ENCODE measurements at regions not wholly inside any gene's neighbourhood (a gene's known extent, or its start where the extent isn't known, plus 50 kb on each side); places are given as distances from the start of the nearest gene placed in this dataset.
"Not testable (repeated sequence)": the region's sequence is repeated elsewhere in the genome, so short reads cannot be mapped to it uniquely, and the experiment has no call there.

DNA sequence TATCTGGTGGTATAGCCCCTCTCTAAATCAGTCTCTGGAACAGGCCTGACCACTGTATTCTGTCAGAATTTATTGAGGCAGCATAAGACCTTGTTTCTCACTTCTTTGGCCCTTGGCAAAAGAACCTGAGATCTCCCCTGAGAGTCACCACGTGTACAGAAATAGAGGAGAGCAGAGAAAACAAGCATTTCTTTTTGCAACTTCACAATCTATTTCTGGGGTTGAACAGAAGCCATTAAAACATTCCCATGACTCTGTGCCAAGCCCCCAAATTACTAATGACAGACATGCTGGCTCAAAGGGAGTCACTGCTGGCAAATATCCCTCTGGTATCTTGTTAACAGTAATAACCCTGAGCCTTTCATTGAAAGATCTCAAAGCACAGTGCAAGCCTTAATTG is 395.3 kb downstream of the MAFB start:
- TF ChIP-seq POLR2A (IDR thresholded peaks at IDR 0.05; ENCODE audit: low read length) (no peak), GATA1 (IDR thresholded peaks at IDR 0.05; ENCODE audit: low read depth, low read length) (no peak)
- DNase-seq: no peak

DNA sequence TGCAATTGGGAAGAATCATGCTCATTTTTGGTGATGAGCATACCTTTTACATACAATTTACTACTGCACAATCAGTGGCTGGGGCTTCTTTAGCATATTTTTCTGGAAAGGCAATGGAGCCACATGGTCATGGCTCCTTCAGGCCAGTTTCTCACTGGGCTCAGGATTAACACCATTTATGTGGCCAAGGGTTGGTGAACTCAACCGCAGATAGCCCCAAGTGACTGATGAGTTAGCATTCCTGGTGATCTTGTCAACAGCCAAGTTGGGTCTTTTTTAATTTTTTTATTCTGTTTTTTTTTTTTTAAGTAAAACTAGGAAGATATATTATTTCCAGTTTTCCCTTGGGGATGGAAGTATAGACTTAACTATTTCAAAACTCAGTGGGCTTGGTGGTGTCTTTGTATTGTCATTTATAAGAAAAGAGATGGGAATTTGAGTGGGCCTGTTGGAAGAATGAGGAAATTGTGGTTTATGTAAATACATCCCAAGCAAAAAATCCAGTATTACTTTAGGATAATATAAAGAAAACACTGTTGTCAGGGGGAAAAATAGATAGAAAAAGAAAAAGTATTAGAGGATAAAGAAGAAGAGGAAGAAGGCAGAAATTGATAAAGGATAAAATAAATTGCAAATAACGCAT is 397.4 kb downstream of the MAFB start:
- DNase-seq: no peak
- TF ChIP-seq GATA1 (IDR thresholded peaks at IDR 0.05; ENCODE audit: low read depth, low read length): no peak
- no peak for TF ChIP-seq POLR2A (IDR thresholded peaks at IDR 0.05; ENCODE audit: low read length)

DNA sequence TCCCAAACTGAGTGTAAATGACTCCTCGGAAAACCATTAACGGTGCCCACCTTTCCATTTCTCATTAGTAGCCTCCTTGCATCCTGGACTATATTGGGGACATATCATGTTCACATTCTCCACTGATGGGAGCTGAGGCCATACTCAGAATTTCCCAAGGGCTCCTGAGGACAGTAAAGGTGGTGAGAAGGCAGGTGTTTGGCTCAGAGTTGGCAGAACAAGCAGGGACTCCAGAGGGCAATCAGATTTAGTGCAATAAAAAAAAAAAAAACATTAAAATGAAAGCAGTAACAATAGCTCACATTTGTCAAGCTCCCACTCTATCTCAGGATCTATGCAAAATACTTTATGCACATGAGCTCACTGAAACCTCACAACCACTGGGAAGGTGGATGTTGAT is 401.4 kb downstream of the MAFB start:
- TF ChIP-seq POLR2A (IDR thresholded peaks at IDR 0.05; ENCODE audit: low read length) (no peak), GATA1 (IDR thresholded peaks at IDR 0.05; ENCODE audit: low read depth, low read length) (no peak)
- no peak for DNase-seq

DNA sequence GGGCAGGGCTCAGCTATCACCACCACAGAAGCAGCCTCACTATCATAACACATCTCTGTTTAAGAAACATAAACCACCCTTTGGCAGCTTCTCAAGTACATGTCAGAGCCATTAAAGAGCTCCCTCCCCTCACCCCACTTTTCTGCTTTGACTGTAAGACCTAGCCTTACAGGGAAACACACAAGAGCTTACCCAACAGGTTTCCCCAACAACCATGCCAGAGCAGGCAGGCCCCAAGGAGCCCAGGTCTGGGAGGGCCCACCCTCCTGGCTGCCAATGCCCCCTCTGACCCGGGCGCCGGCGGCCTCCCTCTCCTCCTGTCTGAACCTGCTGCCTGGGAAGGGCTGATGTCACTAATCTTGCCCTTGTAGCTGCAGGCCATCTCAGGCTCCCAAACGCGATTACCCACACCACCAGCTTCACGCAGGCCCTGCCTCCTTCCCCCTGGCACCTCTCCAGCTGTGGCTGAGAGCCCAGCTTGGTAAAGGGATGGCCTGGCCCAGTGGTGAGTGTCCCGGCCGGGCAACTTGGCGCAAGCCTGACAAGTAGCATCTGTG is 402.0 kb downstream of the MAFB start:
- TF ChIP-seq POLR2A (IDR thresholded peaks at IDR 0.05; ENCODE audit: low read length): no peak
- DNase-seq: no peak

DNA sequence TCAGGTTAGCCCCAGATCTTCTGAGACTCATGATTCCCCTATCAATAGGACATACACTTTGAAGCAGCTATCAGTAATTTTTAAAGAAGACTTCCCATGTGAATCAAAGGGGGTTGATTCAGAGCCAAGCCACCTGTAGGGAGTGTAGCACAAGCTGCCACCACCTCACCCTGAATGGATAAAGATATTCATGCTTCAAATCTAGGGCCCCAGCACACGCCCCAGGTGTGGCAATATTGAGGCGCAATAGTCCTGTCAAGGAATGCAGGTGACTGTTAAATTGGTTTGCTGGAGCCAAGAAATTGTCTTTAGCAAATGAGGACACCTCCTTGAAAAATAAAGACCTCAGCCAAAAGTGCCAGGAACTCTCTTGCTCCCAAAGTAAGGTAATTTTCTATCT is 404.4 kb downstream of the MAFB start:
- no peak for DNase-seq
- TF ChIP-seq GATA1 (IDR thresholded peaks at IDR 0.05; ENCODE audit: low read depth, low read length) (no peak), POLR2A (IDR thresholded peaks at IDR 0.05; ENCODE audit: low read length) (no peak)

DNA sequence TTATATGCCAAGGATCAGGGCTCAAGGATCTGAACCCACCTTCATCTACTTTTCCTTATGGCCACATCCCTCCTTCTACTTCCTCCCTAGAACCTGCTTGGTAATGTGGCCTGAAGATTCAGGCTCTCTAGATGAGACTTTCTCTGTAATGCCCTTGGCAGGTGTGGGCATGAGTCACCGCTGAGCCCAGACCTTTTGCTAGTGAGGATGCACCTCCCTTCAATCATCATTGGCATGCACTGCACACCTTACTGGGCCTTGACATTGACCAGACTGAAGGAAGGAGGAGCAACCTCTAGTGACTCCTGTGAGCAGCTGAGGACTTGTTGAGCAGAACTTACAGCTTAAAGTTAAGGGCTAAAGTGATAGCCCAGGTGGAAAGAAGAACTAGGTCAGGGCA is 405.3 kb downstream of the MAFB start:
- TF ChIP-seq GATA1 (IDR thresholded peaks at IDR 0.05; ENCODE audit: low read depth, low read length) (no peak), POLR2A (IDR thresholded peaks at IDR 0.05; ENCODE audit: low read length) (no peak)
- DNase-seq: no peak

DNA sequence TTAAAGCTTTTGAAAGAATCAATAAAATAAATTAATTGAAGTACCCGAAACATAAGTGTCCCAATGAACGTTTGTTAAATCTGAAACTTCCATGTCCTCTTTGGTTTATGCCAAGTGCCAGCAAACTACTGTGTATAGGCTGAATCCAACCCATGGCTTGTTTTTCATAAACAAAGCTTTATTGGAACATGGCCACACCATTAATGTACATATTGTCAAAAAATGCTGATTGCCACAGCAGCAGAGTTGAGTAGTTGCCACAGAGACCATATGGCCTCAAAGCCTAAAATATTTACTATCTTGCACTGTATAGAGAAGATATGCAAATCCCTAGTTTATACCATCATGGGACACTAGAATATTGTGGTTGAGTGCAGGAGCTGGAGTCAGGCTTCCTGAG is 406.1 kb downstream of the MAFB start:
- no peak for DNase-seq
- no peak for TF ChIP-seq GATA1 (IDR thresholded peaks at IDR 0.05; ENCODE audit: low read depth, low read length)
- TF ChIP-seq POLR2A (IDR thresholded peaks at IDR 0.05; ENCODE audit: low read length): no peak

DNA sequence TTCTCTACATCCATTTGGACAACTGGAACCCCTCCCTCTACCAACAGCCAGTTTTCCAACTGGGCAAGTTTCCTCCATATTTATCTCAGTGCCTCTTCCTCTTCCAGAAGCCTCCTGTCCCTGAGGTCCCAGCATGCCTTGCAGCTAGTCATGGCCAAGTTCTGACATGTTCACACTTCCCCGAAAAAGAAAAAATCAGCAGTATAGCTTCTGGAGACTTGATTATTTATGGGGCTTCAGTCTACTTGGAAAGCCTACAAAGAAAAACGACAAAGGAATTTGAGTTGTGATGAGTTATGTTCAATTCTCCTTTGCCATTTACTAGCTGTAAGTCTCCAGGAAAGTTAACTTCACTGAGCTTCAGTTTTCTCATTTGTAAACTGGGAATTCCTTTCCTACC is 406.5 kb downstream of the MAFB start:
- TF ChIP-seq GATA1 (IDR thresholded peaks at IDR 0.05; ENCODE audit: low read depth, low read length): no peak
- no peak for TF ChIP-seq POLR2A (IDR thresholded peaks at IDR 0.05; ENCODE audit: low read length)
- DNase-seq: no peak

DNA sequence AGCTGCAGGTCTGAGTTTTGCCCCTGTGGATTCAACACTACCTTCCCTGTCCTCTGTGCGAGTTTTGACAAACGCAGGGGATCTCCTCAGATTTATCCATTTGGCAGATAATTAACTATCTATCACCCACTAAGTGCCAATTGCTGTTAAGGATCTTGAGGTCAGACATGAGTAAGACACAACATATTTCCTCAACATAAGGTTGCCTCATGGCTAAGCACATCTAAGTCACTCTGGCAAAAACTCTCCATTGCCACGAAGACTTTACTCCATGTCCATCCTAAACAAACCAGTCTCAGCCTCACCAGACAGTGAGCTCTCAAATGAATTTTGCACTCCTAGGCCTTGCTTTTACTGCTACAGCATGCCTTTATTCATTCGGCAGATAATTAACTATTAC is 408.4 kb downstream of the MAFB start:
- TF ChIP-seq GATA1 (IDR thresholded peaks at IDR 0.05; ENCODE audit: low read depth, low read length) (no peak), POLR2A (IDR thresholded peaks at IDR 0.05; ENCODE audit: low read length) (no peak)
- no peak for DNase-seq

DNA sequence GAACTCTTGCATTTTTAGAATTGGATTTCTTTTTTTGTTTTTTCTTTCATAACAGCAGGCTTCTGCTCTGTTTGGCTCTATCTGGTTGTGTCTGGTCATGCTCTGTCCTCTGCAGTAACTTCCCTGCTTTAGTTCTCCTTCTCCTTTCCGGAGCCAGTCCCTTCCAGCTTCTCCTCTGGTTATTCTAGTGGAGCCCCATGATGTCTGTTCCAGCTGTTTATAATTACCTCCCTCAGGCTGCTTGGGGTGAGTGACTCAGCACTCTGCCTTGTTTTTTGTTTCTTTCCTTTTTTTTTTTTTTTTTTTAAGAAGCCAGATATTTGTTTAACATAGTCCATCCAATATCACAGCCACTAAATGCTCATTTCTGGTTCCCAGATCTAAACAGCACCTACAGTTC is 409.6 kb downstream of the MAFB start:
- no peak for DNase-seq

DNA sequence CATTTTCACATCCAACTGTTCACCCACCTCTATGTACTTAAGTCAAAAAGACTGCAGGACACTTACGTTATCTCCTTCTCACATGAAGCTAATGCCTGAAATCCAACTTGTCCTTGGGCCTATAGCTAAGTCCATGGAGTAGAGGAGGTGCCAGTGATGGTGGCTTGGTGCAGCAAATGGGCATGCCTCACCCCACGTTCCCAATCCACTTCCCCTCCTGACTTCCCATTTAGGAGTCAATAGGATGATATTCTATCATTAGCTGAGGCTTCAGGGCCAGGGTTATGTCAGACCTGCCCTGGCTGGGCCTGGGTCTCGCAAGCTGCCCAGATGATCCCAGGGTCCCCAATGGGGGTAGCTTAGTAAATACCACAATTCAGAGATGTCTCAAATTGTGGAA is 410.4 kb downstream of the MAFB start:
- TF ChIP-seq GATA1 (IDR thresholded peaks at IDR 0.05; ENCODE audit: low read depth, low read length) (no peak), POLR2A (IDR thresholded peaks at IDR 0.05; ENCODE audit: low read length) (no peak)
- no peak for DNase-seq

More for the DNA sequence above, 409.6 kb downstream of the MAFB start:
- TF ChIP-seq GATA1 (IDR thresholded peaks at IDR 0.05; ENCODE audit: low read depth, low read length) (no peak), POLR2A (IDR thresholded peaks at IDR 0.05; ENCODE audit: low read length) (no peak)

DNA sequence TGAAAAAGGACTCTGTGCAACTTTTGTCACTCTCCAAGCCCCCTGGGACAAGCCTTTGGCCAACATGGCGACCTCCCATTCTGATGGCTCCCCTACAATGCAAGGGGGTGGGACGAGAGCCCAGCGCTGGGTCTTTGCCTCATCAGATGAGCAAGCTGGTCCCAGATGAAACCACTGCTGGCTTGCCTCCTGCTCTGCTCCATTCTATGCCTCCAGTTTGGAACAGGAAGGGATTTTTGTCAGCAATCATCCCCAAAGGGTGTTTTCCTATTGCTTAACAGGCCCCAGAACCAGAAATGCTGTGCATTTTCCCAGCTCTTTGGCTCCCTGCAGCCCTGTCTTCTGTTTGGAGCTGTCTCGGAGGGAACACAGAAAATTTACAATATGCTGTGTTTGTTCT is 412.7 kb downstream of the MAFB start:
- no peak for DNase-seq
- TF ChIP-seq GATA1 (IDR thresholded peaks at IDR 0.05; ENCODE audit: low read depth, low read length): no peak
- no peak for TF ChIP-seq POLR2A (IDR thresholded peaks at IDR 0.05; ENCODE audit: low read length)

DNA sequence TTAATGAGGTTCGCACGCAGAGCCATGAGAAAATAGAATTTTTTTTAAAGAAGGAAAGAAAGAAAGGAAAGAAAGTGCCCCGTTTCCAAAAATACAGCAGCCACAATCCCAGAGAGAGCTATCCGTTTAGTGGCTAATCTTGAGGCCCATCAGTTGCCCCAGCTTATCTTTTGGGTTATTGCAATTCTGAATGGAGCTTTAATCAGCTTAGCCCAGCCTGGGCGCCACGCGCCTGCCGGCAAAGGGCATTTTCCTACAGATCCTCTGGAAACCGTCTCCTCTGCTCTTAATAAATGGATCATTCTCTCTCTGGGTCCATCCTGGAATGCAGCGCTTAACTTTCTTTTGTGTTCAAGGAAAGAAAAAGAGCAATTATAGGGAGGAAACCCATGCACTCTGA is 413.3 kb downstream of the MAFB start:
- TF ChIP-seq POLR2A (IDR thresholded peaks at IDR 0.05; ENCODE audit: low read length) (no peak), GATA1 (IDR thresholded peaks at IDR 0.05; ENCODE audit: low read depth, low read length) (no peak)
- no peak for DNase-seq

DNA sequence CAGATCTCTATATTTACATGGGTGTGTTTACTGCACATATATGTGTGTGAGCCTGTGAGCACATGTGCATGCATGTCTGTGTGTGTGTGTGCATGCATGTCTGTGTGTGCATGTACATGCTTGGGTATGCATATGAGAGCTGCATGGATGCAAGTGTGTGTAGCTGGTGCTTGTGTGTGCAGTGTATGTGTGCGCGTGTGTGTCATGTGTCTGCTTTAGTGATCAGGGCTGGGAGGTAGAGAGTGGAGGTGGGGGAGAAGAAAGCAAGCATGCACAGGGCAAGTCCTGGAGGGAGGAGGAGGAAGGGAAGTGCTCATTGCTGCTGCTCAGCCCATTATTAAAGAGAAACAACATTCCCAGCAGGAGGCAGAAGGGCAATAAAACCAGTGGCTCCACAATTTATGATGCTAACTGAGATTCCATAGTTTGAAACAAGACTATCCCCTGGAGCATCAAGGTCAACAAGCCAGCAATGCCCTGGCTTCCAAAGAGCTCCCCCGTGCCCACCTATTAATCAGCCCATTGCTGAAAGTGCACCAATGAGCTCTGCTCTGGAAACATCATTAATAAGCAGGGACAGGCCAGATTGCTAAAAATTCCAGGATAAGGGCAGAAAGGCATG is 414.0 kb downstream of the MAFB start:
- no peak for DNase-seq
- TF ChIP-seq GATA1 (IDR thresholded peaks at IDR 0.05; ENCODE audit: low read depth, low read length): no peak
- no peak for TF ChIP-seq POLR2A (IDR thresholded peaks at IDR 0.05; ENCODE audit: low read length)

DNA sequence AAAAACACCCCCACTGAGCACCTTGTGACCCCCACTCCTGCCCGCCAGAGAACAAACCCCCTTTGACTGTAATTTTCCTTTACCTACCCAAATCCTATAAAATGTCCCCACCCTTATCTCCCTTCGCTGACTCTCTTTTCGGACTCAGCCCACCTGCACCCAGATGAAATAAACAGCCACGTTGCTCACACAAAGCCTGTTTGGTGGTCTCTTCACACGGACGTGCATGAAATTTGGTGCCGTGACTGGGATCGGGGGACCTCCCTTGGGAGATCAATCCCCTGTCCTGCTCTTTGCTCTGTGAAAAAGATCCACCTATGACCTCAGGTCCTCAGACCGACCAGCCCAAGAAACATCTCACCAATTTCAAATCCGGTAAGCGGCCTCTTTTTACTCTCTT is 419.8 kb downstream of the MAFB start:
- not testable (repeated sequence) for DNase-seq
